HEK293 (cell line): ENCODE measurements at regions not wholly inside any gene's neighbourhood (a gene's known extent, or its start where the extent isn't known, plus 50 kb on each side); places are given as distances from the start of the nearest gene placed in this dataset.

Source experiments
- ATF2 ChIP-seq: fragments of 450-650 bp; formaldehyde crosslinking; IDR thresholded peaks from 2 replicates; pipeline ENCODE4 v1.5.1; 2016; ENCODE audit warnings: missing biosample characterization, missing genetic modification characterization, low read depth
- HIC1 ChIP-seq: fragments of 450-650 bp; formaldehyde crosslinking; IDR thresholded peaks from 2 replicates; pipeline ENCODE4 v1.5.1; 2016; ENCODE audit warnings: missing biosample characterization, missing genetic modification characterization
- PBX3 ChIP-seq: sonication (generic); formaldehyde crosslinking; IDR thresholded peaks from 2 replicates; pipeline ENCODE4 v1.8.1; 2022; ENCODE audit warnings: mild to moderate bottlenecking, moderate library complexity, missing genetic modification reagents
- REST ChIP-seq: fragments of 450-650 bp; formaldehyde crosslinking; IDR thresholded peaks from 2 replicates; pipeline ENCODE4 v1.5.1; 2016; ENCODE audit warnings: missing biosample characterization, missing genetic modification characterization
- YY1 ChIP-seq: fragments of 450-650 bp; formaldehyde crosslinking; IDR thresholded peaks from 2 replicates; pipeline ENCODE4 v1.5.1; 2018; ENCODE audit warnings: missing biosample characterization, missing genetic modification characterization
- ZNF184 ChIP-seq: fragments of 450-650 bp; IDR thresholded peaks from 2 replicates; pipeline ENCODE4 v1.5.1; 2018; ENCODE audit warnings: missing biosample characterization, mild to moderate bottlenecking, missing genetic modification characterization
- ZNF324 ChIP-seq: fragments of 450-650 bp; formaldehyde crosslinking; IDR thresholded peaks from 2 replicates; pipeline ENCODE4 v1.5.1; 2016; ENCODE audit warnings: missing biosample characterization, missing genetic modification characterization

- TF ChIP-seq ATF2 (tag by site-specific recombination) (no peak), YY1 (no peak), REST (tag by site-specific recombination) (no peak), PBX3 (CRISPR knock-in tag) (no peak), HIC1 (tag by site-specific recombination) (no peak), ZNF324 (tag by site-specific recombination) (no peak), ZNF184 (tag by site-specific recombination) (no peak)
Measured at GRCh38 chr7:89500084-89500483, 654.2 kb upstream of the STEAP1 start.
